ENCODE measurements at regions not wholly inside any gene's neighbourhood (a gene's known extent, or its start where the extent isn't known, plus 50 kb on each side); places are given as distances from the start of the nearest gene placed in this dataset.

GRCh38 chr12:111251787-111252186 is 117.1 kb downstream of the PHETA1 start:
- TF ChIP-seq POLR2AphosphoS5 (IDR thresholded peaks at IDR 0.05) (no peak), SMC3 (conservative IDR thresholded peaks at IDR 0.05; ENCODE audit: poor library complexity) (no peak), EP300 (conservative IDR thresholded peaks at IDR 0.05; ENCODE audit: poor library complexity, severe bottlenecking) (no peak), TAF1 (IDR thresholded peaks at IDR 0.05; ENCODE audit: low read depth) (no peak), CTCF (IDR thresholded peaks at IDR 0.05; ENCODE audit: poor library complexity, severe bottlenecking) (no peak), EZH2 (IDR thresholded peaks at IDR 0.05; ENCODE audit: borderline replicate concordance, insufficient read depth, low read length, poor library complexity, severe bottlenecking) (no peak), RAD21 (conservative IDR thresholded peaks at IDR 0.05) (no peak), MXI1 (conservative IDR thresholded peaks at IDR 0.05; ENCODE audit: poor library complexity, severe bottlenecking) (no peak)
- TF ChIP-seq, protein P1, sequence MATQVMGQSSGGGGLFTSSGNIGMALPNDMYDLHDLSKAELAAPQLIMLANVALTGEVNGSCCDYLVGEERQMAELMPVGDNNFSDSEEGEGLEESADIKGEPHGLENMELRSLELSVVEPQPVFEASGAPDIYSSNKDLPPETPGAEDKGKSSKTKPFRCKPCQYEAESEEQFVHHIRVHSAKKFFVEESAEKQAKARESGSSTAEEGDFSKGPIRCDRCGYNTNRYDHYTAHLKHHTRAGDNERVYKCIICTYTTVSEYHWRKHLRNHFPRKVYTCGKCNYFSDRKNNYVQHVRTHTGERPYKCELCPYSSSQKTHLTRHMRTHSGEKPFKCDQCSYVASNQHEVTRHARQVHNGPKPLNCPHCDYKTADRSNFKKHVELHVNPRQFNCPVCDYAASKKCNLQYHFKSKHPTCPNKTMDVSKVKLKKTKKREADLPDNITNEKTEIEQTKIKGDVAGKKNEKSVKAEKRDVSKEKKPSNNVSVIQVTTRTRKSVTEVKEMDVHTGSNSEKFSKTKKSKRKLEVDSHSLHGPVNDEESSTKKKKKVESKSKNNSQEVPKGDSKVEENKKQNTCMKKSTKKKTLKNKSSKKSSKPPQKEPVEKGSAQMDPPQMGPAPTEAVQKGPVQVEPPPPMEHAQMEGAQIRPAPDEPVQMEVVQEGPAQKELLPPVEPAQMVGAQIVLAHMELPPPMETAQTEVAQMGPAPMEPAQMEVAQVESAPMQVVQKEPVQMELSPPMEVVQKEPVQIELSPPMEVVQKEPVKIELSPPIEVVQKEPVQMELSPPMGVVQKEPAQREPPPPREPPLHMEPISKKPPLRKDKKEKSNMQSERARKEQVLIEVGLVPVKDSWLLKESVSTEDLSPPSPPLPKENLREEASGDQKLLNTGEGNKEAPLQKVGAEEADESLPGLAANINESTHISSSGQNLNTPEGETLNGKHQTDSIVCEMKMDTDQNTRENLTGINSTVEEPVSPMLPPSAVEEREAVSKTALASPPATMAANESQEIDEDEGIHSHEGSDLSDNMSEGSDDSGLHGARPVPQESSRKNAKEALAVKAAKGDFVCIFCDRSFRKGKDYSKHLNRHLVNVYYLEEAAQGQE (IDR thresholded peaks at IDR 0.05; ENCODE audit: borderline replicate concordance), result no peak

DNA sequence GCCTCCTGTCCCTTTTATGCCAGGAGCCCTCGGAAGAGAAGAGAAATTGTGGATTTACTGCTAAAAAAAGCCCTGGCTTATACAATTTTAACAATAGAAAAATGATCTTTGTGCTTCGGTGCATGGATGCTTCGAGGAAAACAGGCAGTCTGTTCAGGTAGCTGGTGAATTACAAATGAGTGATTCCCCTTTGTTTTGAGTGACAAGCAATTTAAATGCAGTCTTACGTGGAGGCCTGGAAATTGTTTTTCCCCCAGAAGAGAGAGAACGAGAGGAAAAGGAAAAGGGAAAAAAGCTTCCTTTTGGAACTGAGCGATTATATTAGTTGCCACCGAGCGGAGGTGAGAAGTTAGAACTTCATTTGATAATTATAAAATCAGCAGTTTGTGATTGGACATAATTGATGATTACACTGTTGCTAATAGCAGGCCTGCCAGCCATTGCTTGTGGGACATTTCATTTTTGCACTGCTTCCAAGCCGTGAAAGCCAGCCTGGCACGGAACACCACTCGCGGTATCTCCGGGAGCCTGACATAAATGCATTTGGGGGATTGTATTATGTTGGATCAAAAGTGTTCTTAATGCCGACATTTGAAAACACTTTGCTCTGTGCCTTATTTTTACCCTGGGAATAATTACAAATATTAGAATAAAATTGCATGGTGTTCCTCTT is 117.7 kb downstream of the PHETA1 start:
- H3K9me3 ChIP-seq (ENCODE audit: low read length), result no peaks in the 10 kb centered on the region
- H3K9ac ChIP-seq (ENCODE audit: low read length), result peak overlapping the region; percentile 70
- H4K20me1 ChIP-seq (ENCODE audit: insufficient read depth), result no peaks in the 10 kb centered on the region
- TF ChIP-seq SMC3 (conservative IDR thresholded peaks at IDR 0.05; ENCODE audit: poor library complexity) (peak; percentile 25), POLR2AphosphoS5 (IDR thresholded peaks at IDR 0.05) (peak; percentile 39), RAD21 (conservative IDR thresholded peaks at IDR 0.05) (peak; percentile 46), EZH2 (IDR thresholded peaks at IDR 0.05; ENCODE audit: borderline replicate concordance, insufficient read depth, low read length, poor library complexity, severe bottlenecking) (no peak), EP300 (conservative IDR thresholded peaks at IDR 0.05; ENCODE audit: poor library complexity, severe bottlenecking) (peak; percentile 72), MXI1 (conservative IDR thresholded peaks at IDR 0.05; ENCODE audit: poor library complexity, severe bottlenecking) (no peak), TAF1 (IDR thresholded peaks at IDR 0.05; ENCODE audit: low read depth) (no peak), CTCF (IDR thresholded peaks at IDR 0.05; ENCODE audit: poor library complexity, severe bottlenecking) (no peak)
- TF ChIP-seq, protein P1 (IDR thresholded peaks at IDR 0.05; ENCODE audit: borderline replicate concordance), result peak; percentile 96
- no peaks in the 10 kb centered on the region for H3K36me3 ChIP-seq (ENCODE audit: insufficient read depth, low read length)
- peak overlapping the region; percentile 65 for H3K4me2 ChIP-seq (ENCODE audit: low read length)
- no peaks in the 10 kb centered on the region for H3K9me2 ChIP-seq (ENCODE audit: insufficient read depth, low read length)
- H3K4me3 ChIP-seq (ENCODE audit: low read length), result peak overlapping the region; percentile 53
- H3K27me3 ChIP-seq (ENCODE audit: insufficient read depth, low read depth, low read length), result no peaks in the 10 kb centered on the region
- H3F3A ChIP-seq (ENCODE audit: insufficient read depth, low read length, poor library complexity, severe bottlenecking), result peaks cover 10% of the 10 kb centered on the region
- peak overlapping the region; percentile 75 for H2AFZ ChIP-seq (ENCODE audit: low read depth, low read length)
- no peaks in the 10 kb centered on the region for H3K79me2 ChIP-seq (replicated peaks; ENCODE audit: insufficient read depth, low read length)
- H3K27ac ChIP-seq (ENCODE audit: low read length), result peak overlapping the region; percentile 98

More at GRCh38 chr12:111251787-111252186, 117.1 kb downstream of the PHETA1 start:
- peak overlapping the region; percentile 98 for H3K27ac ChIP-seq (ENCODE audit: low read length)
- H3K4me2 ChIP-seq (ENCODE audit: low read length), result no peak overlapping the region
- no peaks in the 10 kb centered on the region for H3K79me2 ChIP-seq (replicated peaks; ENCODE audit: insufficient read depth, low read length)
- peak overlapping the region; percentile 70 for H3K9ac ChIP-seq (ENCODE audit: low read length)
- H3K27me3 ChIP-seq (ENCODE audit: insufficient read depth, low read depth, low read length), result no peaks in the 10 kb centered on the region
- H3K36me3 ChIP-seq (ENCODE audit: insufficient read depth, low read length), result no peaks in the 10 kb centered on the region
- H3K9me3 ChIP-seq (ENCODE audit: low read length), result no peaks in the 10 kb centered on the region
- H4K20me1 ChIP-seq (ENCODE audit: insufficient read depth), result no peaks in the 10 kb centered on the region
- H3K4me3 ChIP-seq (ENCODE audit: low read length), result peak overlapping the region; percentile 53
- H2AFZ ChIP-seq (ENCODE audit: low read depth, low read length), result no peak overlapping the region
- no peaks in the 10 kb centered on the region for H3K9me2 ChIP-seq (ENCODE audit: insufficient read depth, low read length)
- H3F3A ChIP-seq (ENCODE audit: insufficient read depth, low read length, poor library complexity, severe bottlenecking), result peaks cover 10% of the 10 kb centered on the region
